Activated T-cell treated with anti-CD3 and anti-CD28 coated beads for 24 hours (primary cell): ENCODE measurements at regions not wholly inside any gene's neighbourhood (a gene's known extent, or its start where the extent isn't known, plus 50 kb on each side); places are given as distances from the start of the nearest gene placed in this dataset.
"Not testable (repeated sequence)": the region's sequence is repeated elsewhere in the genome, so short reads cannot be mapped to it uniquely, and the experiment has no call there.

Source experiments
- DNase-seq: peaks from one replicate; pipeline ENCODE4 v3.0.0-alpha.2; 2020; ENCODE audit warnings: low read depth

DNA sequence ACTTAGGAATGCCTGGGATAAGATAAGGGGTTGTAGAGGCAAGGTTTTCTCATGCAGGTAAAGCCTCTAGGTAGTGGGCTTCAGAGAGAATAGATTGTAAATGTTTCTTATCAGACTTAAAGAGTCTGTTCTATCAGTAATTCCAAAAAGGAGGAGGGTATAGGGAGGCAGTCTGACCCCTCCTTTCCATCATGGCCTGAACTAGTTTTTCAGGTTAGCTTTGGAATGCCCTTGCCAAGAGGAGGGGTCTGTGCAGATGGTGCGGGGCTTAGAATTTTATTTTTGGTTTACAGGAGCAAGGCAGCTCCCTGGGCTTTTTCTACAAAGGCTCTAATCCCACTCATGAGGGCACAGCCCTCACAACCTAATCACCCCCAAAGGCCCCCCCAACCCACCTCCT lies 135.0 kb downstream of the B3GNT2 start:
- DNase-seq, result no peak

DNA sequence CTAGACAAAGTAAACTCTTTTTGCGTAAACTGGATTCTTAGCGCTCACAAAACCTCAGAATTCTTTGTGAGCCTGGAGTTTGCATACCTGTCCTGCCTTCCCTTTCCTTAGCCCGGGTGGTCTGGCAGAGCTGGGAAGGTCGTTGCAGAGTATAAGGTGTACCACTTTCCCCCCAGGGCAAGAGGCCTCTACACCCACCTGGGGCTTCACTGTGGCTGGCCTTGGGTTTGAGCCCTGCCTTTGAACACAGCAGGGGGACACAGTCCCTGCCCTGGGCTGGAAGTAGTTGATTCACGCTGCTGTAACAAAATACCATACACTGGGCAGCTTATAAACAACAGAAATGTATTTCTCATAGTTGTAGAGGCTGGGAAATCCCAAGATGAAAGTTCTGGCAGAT lies 133.9 kb downstream of the B3GNT2 start:
- DNase-seq, result no peak

DNA sequence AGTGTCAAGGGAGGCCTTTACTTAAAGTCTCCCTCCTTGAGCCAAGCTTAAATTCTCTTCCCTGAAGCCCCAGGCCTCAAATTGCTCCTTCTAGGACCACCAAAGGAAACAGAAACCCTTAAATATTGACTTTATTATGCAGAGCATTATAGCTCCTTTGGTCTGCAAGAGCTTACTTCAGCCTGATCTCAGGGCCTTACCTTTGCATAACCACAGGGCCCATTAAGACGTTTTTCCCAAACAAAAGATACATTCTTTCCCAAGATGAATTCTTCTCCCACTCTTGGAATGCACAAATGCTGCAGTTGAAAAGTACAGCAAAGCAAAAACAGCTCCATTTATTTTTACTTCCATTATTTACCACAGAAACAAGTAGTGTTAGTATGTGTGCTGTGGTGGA lies 130.8 kb downstream of the B3GNT2 start:
- no peak for DNase-seq

DNA sequence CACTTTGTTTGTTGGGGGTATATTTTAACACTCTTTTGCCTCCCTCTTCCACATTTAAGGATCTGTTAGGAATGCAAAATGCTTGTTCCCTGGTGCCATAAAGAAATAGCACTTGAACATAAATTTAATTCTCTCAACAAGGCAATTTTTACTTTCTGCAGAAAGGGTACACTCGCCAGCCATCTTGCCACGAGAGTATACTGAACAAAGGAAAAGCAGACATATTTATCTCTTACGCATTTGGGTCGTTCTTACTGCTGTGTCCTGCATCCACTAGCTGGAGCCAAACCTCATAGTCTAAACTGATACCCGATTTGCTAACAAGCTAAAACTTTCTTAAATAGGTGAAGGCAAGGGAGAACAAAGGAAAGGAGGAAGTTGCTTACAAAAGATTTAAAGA lies 129.5 kb downstream of the B3GNT2 start:
- DNase-seq, result no peak

DNA sequence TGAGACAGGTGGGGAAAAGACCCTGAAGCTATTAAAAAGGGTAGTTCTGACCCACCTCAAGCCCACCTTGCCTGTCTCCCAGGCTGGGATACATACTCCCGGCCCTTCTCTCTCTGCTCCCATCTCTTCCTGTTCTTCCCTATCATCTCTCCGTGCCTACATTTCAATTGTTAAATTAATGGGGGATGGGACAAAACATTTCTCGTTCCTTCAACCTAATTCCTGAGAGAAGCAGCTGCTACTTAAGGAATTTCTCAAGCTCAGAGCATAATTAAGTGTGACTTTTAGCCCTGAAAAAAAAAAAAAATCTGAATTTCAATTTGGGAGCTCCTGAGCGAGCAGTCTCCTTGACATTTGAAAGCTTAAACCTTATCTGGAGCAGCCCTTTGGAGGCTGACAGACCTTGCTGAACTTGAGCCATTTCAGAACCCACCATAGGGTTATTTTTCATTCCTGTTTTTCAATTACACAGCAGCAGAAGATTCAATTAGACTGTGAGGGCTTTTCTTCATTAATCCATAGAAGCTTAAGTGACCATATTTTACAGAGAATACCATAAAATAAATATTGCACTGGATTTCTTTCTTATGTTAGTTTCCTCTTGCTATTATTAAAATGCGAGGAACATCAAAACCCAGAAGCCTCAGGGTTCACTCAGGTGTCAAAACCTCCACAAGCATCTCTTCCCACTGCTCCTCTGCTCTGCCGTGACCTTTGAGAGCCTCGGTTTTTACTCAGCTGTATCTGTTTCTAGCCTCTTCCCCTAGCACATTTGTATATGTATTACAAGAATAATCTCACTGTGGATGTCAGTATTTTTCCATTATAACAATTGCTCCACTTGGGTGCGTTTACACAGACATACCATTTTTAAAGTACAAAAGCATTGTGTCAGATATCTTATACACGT lies 125.7 kb downstream of the B3GNT2 start:
- DNase-seq, result no peak

DNA sequence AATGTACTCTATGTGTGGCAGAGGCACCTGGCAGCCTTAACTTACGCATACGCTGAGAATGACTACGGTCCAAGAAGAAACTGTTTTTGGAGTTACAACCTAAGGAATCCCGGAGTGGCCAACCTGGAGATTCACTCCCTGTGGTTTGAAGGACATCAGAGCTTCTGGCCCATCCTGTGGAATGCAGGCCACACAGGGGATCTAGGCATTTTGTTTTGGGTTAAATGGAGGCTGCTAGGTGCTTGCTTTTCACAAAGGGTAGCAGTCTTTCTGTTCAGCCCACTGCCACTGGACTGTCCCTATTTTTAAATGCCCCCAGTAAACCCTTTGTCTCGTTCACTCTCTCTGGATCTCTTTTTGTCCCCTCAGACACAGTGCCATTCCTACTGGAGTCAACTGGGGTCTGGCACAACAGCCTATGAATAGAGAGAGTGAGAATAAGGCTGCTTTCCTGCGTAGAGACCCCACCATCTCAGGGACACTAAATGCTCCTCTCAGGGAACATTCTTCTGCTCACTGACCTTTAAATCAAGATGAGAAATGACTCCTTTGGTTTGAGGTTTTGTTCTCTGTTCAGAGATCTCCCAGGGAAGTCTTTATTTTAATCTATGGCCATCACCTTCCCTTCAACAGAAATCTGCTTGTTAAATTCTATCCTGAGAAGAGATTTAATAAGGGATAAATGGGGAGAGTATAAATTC lies 124.9 kb downstream of the B3GNT2 start:
- DNase-seq, result no peak

DNA sequence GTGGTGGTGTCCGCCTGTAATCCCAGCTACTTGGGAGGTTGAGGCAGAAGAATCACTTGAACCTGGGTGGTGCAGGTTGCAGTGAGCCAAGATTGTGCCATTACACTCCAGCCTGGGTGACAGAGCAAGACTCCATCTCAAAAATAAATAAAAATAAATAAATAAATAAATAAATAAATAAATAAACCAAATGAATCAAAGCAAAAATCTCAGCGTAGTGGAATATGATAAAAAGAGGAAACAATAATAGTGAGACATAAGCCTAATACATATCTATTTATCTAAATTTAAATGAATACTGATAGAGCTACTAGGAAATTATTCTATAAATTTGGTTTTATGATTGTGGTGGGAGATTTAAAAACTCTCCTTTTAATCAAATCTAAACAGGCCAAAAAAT lies 124.2 kb downstream of the B3GNT2 start:
- not testable (repeated sequence) for DNase-seq

DNA sequence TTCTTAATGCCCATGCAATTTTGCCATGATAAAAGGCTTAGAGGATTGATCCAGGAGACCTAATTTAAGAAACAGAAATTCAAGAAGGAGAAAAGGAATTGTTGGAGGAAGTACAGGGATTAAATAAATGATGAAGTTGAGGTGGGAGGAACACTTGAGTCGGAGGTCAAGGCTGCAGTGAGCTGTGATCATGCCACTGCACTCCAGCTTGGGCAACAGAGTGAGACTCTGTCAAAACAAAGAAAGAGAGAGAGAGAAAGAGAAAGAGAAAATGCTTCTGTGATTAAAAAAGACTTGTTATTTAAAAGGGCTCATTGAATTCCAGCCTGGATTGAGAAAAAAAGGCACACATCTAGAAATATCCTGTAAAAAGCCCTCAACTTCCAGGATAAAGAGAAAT lies 123.2 kb downstream of the B3GNT2 start:
- no peak for DNase-seq

DNA sequence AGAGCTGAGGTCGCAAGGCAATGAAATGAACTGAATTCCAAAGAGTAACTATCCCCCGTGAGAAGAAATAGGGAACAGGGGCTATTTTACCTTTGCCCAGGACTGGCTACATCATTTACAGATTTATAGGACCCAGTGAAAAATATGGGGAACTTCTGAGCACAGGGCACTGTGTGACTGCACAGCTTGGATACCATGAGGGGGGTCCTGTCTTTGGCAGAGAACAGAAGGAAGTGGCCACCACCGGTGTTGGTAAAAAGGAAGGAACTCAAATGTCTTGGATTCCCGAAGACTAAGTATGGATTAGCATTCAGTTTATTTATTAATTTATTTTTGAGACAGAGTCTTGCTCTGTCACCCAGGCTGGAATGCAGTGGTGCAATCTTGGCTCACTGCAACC lies 119.6 kb downstream of the B3GNT2 start:
- no peak for DNase-seq

DNA sequence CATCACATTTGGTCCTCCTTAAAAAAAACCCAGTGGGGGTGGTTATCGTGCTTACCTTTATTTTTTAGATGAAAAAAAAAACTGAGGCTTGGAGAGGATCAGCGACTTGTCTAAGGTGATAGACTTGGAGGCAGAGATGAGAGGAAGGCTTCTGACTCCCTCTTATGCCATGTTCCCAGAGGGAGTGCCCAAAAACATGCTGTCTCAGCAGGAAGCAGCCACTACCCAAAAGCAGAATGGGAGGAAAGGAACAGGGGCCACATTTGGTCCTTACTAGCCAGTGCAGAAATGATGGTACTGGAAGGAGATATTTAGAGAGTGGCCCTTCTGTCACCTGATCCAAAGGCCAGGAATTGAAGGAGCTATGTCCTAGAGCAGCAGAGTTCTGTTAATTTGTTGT lies 118.4 kb downstream of the B3GNT2 start:
- no peak for DNase-seq

DNA sequence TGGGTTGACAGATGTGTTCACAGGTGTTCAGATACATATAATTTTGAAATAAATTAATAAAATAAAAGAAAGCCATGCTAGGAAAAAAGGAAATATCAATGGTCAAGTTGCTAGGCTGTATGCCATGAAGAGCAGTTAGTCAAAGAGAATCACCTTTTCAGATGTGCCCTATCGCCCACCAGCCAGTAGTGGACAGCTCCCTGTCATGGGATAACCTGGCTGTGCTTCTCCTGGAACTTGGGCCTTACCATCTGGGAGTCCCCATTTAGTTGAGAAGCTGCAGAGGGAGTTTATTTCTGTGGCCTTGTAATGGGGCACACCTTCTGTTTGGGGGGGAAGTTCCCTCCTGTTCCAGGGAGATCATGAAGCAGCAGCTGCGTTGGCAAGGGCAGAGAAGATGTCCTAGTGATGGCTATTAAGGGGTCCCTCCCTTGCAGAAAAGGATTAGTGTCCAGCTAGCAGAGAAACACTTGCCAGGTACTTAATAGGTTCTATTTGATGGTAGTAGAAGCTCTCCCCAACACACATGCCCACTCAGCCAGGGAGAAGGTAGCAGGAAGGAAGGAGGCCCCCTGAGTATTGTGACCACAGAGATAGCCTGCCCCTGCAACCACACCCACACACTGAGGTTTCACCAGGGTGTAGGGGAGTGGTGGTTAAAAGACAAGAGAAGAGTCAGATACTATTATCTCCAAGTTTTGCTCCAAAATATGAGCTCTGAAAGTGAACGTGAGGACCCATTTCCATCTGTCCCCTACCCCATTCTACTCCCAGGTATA lies 117.7 kb downstream of the B3GNT2 start:
- no peak for DNase-seq

DNA sequence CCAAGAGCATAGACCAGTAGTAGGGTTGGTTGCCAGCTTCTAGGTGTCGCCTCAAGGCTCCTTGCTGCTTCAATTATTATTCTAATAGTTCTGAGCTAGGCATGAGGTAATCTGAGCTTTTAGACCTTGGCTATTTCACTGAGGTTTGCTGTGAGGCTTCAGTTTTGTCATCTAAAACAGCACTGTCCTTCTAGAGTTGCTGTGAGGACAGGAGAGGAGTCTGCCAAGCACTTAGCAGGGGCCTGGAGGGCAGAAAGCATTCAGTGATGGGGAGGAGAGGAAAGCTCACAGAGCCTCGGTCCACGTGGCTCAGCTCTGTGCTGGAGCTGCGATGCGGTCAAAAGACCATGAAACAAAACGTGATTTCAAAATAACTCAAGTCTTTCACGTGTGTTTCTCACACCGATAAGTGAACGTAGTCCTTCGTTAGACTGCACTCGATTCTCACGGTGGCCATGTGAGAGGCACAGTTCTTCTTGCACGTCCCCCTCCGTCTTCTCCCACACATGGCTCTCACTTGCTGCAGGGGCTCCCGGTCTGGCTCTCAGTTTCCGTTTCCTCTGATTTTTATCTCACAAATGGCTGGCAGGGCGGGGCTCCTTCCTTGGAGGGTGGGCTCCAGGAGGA lies 113.7 kb downstream of the B3GNT2 start:
- DNase-seq, result peak; percentile 18

DNA sequence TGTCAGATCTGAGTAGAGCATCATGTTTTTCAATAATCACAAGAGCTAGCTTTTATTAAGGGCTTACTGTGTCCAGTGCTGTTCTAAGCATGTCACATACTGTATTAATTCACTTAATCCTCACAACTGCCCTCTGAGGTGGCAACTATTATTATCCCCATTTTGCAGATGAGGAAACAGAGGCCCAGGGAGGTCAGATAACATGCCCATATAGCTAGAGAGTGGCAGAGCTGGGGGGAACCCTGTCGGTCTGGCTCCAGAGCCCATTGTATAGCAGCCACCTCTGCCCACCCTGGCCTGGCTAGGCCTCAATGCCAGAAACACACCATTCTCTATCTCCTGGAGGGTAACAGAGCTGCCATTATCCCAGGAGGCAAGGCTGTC lies 113.2 kb downstream of the B3GNT2 start:
- DNase-seq, result no peak

DNA sequence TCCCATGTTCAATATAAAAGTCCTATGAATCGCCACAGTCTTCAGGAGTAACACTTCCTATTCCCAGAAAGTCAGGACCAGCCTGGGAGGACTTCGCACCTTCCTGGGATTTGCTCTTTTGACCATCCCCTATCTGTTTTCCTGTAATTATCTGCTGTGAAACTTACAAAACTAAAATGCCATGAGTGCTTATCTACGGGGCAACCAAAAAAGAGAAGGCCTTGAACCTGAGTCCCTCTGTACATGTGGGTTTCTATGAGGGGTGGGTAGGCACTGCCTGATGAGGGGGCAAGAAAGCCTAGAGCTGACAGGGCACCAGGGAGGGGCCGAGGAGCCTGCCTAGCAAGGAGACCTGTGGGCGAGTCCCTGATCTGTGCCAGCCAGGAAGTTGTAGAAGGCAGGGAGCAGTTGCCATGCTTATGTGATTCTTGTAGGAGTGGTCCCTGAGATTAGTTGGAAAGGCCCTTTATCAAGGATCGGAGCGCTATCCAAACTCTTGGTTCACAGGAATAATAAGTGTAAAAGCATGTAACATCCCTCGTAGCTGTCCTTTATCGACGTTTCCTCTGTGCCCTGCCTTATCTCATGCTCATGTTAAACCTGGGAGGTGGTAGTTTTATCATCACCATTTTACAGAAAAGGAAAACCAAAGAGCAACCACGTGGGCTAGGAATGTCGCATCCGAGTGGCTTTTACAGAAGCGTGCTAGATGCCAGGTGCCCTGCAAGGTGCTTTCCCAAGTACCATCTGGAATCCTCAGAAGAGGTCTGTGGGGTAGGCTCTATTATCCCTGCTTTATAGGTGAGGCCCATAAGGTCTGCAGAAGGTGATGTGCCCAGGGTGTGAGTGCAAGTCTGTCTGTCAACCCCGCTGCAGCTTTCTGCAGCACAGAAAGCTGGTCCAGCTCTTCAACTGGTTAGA lies 111.8 kb downstream of the B3GNT2 start:
- DNase-seq, result no peak

DNA sequence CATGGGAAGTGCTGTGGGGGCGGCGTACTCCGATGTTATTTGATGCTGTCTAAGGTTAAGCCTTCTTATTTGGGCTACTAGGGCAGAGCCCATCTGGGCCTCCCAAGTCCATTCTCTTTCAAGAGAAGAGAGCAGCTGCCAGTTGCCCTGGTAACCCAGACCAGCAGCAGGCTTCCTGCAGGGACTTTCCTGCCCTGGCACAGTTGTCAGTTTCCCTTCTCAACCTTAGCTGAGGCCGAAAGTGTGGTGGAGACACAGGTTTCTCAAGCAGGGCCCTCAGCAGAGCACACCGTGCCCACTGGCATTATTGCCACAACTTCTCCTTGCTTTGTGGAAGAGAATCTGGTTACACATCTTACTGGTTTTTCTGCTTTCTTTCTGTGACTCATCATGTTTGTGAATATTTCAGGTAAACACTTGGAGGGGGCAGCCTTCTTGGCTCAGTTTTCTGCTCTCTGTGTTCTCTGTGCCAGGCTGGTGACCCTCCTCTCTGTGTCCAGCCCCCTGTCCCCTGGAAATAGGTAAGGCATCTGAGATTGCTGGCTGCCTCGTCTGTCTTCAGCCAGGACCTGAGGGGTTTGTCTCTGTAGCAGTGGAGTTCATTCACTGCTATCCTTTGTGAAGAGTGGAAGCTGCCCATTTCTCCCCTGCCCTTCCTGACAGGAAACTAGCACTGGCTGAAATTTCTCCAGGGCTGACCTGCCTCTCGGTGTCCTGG lies 111.0 kb downstream of the B3GNT2 start:
- DNase-seq, result peak; percentile 26

DNA sequence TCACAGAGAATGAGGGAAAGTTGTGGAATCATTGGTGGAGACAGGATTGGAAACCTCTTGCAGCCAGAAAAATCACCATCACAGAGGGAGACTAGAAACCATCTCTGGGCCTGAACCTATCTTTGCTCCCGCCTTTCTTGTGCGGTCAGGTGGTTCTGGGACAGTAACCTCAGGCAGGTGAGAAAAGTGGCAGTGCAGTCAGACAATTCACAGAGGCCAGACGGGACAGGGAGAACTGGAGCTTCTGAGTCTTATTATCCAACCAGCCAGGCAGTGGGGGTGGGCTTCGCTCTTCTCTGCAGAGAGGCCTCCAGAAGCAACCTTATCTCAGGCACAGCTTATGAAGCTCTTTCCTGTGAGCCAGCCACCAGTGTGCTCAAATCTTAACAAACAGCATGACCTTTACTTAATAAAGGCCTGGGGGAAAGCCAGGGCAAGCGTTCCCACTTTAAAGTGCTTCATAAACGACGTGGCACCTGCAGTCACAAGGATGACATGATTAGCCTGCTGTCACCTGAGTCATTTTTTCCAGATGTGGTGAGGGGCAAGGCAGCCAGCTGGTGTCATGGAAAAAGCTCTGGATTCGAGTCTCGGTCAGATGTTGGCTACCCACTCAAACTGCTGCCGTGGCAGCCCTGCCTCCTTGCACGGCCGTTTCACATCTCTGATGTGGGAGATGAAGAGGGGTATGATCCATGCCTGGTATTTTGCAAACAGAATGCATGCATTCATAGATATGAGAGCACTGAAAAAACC lies 109.7 kb downstream of the B3GNT2 start:
- peak; percentile 72 for DNase-seq

DNA sequence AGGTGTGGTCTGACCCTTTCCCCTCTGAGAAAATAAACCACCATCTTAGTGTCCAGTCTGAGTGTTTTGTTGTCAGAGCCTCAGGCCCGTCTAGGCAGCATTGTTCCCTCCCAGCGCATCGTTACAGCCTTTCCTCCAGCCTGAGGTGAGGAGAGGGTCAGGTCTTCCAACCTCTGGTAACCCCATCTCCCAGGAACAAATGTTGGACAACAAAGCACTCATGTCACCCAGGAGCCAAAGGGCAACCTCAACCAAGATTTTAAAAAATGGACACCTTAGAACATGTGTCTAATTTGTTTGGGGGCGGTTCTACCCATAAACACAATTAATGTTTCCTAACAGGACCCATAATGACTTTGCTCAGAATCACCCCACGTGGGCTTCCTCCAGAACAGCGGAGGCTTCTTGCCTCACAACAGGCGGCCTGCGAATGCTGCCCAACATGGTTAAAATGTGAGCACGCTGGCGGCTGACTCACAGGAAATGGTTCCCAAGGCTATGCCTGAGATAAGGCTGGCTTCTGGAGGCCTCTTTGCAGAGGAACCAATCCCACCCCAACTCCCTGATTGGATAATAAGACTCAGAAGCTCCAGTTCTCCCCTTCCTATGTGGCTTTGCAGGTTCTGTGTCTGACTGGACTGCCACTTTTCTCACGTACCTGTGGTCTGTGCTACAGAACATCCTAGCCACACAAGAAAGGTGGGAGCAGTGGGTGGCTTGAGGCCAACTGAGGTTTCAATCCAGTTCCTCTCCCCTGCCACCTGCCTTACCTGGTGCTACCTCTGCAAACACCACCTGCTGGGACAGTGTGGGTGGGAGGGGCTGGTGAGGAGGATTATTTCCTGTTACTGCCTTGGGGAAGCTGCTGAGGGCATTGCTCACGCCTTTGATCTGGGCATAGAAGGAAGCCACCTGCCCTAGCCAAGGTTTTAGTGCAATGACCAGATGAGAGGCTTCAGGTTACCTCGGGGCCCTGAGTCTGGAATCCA lies 108.8 kb downstream of the B3GNT2 start:
- DNase-seq, result peak; percentile 37

DNA sequence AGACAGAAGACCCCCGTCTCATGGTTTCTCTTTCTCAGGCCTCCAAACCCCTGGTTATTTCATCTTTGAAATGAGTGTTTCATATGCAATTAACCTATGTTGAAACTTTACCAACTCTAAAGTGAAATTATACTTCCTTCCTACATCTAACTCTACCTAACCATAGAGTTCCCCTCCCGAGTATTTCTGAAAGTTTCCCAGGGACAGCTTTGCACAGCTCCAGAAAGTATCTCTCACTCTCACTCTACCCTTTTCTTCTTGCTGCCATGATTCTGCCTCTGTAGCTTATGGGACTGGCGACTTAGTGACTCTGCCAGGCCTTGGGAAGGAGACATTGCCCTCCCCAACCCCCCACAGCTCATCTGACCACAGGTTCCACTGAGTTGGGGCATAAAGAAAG lies 107.9 kb downstream of the B3GNT2 start:
- DNase-seq, result no peak
